CD4-positive, alpha-beta T cell treated with Interleukin-10 for 1 hour (primary cell): ENCODE measurements at regions not wholly inside any gene's neighbourhood (a gene's known extent, or its start where the extent isn't known, plus 50 kb on each side); places are given as distances from the start of the nearest gene placed in this dataset.
"Not testable (repeated sequence)": the region's sequence is repeated elsewhere in the genome, so short reads cannot be mapped to it uniquely, and the experiment has no call there.

Experiments
- DNase-seq: peaks from one replicate; pipeline ENCODE4 v3.0.0-alpha.2; 2020

DNA sequence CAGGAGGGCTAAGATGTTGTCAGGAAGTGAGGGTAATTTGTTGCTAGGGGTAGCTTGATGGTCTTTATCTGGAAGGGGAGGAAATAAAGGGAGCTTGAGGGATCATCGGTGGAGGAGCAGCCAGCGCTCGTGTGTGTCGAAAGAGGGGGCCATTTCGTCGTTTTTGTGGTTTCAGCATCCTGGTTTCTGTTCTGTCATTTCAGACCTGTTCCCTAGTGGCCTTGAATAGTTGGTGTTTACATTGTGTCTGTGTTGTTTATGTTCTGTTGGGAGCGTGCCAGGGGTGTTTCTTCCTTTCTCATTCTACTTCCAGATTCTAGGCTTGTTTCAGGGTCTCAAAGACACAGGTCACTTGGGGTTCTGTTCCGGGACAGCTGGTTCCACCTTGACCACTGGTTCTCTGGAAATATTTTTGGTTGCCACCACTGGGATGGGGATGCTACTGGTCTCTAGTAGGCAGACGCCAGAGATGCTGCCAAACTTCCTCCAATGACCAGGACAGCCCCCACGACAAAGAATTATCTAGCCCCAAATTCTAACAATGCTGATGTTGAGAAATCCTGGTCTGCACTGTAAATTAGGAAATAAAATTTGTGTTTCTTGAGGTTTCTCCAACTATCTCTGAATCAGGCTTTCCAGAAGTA, 113.9 kb upstream of the NAA20 start:
- DNase-seq = peak; percentile 41

DNA sequence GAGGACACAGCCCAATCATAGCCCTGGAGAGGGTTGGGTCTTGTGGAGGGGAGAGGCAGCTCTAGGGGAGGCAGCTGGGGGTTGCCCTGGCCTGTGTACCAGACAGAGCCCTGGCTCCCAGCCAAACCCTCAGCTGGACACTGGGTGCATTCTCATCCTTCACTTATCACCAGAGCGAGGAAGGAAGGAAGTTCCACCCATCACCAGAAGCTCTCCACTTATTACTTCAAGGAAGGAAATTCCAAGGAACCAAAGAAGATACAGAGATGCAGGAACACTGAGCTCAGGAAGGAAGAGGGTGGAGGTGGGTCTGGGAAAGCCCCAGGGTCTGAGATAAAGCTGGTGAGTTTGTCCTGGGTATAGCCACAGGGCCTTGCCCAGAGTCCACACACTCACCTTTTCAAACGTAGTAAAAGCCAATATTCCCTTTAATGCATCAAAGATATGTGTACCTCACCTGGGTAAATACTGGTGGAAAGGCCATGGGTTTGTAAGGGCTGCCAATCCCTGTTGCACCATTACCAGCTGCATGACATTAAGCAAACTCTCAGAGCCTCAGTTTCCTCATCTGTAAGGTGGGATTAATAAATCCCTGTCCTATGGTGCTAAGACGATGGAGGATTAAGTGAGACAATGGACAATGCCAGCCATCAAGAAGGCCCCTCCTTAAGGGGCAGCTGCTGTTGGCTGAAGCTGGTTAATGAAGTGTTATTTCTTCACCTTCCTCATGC, 109.7 kb upstream of the NAA20 start:
- DNase-seq = no peak

DNA sequence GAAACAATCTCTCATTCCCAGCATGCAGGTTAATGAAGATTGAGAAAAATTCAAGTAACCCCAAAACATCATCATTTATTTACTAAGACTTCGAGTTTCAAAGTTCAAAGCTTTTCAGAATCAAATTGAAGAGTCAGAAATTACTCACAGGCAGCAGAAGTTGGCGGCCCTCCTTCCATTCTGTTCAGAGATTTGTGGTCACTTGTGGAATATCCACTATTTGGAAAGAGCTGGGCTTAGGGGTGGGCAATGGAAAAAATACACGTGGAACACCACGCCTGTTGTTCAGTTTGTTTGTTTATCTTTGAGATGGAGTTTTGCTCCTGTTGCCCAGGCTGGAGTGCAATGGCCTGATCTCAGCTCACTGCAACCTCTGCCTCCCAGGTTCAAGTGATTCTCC, 108.6 kb upstream of the NAA20 start:
- DNase-seq = no peak

DNA sequence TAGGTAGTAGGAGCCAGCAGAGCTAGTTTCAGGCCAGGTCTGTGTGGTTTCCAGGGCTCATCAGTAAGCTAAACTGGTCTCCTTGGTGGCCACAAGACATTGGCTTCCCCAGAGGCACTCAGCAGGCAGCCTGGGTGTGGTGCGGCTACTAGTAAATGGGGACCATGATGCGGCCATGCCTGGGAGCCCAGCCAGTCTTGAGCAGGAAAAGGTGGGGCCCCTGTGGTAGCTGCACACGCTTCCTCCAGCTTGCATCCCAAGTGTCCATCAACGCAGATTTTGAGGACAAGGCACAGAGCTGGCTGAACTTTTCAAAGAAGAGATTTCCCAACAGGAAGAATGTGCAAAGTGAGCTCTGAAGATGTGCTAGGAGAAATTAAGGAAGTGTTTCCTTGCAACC, 107.4 kb upstream of the NAA20 start:
- DNase-seq = no peak

DNA sequence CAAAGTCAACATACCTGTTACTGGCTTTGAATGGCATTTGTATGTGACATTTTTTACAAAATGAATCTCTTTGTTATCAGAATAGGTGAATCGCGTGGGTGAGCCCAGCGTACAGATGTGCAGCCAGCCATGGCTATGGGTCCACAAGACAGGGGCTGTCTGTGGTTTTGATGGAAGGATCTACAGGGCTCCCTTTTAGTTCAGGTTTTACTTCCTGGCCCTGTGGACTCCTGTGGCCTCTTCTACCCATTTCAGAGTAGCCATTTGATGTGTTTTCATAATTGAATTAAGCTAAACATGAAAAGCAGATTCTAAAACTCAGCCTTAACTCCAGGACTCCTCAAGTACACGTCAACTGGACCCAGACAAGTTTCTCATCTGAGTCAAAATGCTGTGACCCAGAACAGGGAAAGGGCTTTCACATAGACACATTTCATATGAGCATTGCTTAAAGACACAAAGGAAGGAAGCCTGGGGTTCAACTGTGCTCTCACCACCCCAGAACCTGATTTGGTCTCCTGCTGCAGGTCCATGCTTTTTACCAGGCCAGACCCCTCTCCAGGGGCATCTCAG, 105.3 kb upstream of the NAA20 start:
- DNase-seq = no peak

DNA sequence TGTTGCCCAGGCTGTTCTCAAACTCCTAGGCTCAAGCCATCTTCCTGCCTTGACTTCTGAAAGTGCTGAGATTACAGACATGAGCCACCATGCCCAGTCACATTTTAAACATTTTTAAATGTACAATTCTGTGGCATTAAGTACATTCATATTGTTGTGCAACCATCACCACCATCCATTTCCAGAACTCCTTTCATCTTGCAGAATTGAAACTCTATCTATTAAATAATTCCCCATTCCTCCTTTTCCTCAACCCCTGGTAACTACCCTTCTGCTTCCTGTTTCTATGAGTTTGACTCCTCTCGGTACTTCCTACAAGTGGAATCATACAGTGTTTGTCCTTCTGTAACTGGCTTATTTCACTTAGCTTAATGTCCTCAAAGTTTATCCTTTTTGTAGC, 103.8 kb upstream of the NAA20 start:
- DNase-seq = no peak

DNA sequence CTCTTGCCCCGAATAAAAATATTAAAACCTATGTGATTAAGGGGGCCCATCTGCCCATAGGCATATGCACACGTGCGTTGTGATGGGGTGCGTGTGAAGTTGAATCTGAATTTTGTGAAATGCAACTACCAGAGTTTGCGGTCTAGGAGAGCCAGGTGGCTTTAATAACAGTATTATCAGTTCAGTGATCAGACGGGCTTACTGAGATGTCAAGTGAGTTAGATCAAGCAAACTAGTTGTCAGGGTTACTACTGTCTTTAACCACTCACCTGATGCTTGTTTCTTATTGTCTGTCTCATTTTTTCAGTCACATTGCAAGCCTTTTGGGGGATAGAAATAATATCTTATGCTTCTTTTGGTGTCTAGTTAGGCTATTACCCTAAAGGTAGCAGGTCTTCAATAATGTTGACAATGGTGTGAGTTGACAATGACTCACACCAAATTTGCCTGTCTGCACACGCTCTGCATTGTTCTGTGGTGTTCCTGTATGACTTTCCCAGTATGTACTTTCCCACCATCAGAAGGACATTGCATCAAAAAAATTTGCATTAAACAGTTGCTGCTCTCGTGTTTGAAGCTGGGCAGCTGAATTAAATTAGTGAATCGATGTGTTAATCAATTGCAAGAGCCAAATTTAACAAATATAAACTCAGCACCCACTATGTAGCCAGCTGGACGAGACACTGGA, 103.1 kb upstream of the NAA20 start:
- DNase-seq = no peak

DNA sequence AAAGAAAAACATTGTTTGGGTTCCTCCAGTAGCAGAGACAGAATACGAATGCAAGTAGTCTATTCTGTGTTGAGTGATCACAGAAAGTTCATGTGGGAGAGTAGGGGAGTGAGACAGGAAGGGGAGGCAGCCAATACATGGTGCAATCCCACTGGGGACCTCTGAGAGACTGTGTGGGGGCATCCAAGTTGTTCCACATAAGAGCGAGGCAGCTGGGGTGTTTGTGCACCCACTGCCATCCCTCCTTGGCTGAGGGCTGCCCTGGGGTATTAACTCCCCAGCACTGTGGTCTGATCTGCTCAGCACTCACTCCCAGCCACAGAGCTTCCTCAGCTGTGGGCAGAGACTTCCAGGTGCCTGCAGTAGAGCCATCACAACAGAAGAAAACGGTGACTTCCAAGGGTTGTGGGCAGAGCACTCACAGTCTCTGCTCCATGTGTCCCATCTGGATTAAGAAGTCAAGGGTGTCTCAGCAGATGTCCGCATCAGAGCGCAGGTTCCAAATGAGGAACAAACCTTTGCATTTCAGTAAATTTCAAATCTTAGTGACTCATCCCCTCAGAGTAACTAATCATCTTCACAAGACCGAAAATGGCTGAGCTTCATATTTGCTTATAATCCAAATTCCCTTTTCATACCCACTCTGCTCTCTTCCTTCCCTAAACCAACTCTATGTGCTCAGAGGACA, 101.9 kb upstream of the NAA20 start:
- DNase-seq = peak; percentile 13

DNA sequence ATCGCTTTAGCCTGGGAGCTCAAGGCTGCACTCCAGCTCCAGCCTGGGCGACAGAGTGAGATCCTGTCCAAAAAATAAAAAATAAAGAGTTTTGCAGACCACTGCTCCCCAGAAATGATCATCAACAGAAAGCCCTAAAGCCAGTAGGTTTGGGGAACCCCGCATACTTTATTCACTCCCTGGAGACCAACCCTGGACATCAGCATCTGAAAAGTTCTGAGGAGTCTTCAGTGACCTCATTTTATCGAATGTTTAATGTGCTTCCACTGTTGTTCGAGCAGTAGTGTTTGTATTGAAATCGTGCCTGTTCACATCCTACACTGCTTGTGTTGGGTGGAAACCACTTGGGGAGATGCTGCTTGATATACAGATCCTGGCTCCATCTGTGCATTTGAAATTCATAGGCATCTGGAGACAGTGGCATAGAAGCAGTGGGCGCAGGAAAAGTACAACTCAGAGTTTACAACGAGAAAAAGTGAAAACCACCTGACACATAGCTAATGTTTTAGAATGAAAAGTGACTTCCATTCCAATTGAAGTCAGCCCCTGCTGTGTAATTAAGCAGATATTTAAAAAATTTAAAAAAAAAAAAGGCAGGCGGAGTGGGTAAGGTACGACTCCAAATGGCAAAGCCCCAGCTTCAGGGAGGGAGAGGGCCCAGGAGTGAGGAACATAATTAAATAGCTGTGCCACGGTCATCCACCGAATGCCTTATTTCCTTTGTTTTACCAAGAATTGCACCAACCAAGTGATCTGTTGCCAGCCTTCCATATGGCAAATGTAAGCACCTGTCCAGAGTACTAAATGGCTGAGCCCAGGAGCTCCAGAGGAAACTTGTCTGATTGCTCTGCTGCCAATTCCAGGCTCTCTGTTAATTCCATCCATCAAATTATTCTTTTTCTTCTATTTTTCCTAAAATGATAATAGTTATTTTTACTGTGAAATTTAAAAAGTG, 100.4 kb upstream of the NAA20 start:
- DNase-seq = no peak

DNA sequence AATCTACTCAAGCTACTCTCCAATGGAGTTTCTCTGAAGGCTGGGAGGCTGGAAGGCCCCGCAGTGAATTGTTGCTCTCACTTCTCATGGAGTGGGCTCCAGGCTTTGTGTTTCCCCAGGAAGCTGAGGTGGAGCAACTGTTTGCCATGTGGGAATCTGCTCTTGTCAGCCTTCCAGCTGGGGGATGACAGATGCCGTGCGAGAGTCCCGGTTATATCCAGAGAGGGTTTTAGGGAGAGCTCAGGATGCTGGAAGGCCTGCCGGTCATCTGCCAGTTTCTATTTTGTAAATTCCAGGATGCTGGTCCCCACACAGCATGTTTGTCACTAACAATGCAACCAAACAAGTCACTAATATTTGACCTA, 98.2 kb upstream of the NAA20 start:
- DNase-seq = no peak

DNA sequence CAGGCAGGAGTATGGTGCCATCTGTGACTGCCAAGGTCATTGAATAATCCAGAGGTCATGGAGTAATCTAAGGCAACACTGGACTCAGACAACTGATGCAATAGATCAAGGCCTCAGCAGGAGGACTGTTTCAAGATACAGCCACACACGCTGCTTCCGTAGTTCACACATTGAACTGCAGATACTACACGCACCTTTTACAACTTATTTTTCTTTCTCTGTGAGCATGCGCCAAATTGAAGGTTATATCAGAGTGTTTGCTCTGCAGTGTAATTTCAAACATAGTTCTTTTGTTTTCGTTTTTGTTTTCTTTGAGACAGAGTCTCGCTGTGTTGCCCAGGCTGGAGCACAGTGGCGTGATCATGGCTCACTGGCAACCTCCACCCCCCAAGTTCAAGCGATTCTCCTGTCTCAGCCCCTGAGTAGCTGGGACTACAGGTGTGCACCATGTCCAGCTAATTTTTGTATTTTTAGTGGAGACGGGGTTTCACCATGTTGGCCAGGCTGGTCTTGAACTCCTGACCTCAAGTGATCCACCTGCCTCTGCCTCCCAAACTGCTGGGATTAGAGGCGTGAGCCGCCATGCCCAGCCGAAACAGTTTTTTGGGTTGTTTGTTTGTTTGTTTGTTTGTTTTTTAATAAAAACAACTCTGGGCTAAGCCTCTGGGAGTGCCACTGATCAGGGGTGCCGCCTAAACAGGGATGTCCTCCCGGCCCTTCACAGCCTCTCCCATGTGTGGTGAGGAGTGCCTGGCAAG, 96.6 kb upstream of the NAA20 start:
- no peak for DNase-seq

DNA sequence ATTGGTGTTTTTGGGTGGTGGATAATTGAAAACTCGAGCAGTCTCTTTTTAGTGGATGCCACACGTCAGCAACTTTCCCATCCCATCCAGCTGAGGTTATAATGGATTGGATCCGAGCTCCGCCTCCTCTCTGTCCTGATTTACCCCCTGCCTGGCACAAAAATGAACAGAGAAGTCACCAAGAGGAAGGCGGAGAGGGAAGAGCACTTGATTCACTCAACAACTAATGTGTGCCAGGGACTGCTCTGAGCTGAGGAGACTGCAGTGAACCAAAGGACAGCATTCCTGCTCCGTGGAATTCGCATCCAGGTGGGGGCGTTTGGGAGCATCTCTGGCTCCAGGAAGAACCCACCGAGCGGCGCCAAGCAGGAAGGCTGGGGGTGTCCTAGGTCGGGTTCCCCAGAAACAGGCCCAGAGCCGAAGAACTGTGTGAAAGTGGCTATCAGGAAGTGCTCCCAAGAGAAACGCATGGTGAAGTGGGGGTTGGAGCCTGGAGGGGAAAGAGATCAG, 95.8 kb upstream of the NAA20 start:
- DNase-seq = no peak

DNA sequence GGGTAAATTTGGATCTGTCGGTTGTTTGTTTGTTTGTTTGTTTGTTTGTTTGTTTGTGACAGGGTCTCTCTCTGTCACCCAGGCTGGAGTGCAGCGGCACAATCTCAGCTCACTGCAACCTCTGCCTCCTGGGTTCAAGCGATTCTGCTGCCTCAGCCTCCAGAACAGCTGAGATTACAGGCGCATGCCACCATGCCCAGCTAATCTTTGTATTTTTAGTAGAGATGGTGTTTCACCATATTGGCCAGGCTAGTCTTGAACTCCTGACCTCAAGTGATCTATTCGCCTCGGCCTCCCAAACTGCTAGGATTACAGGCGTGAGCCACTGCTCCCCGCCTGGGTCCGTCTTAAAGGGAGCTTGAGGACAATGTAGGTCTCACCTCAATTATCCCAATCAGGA, 95.3 kb upstream of the NAA20 start:
- not testable (repeated sequence) for DNase-seq

DNA sequence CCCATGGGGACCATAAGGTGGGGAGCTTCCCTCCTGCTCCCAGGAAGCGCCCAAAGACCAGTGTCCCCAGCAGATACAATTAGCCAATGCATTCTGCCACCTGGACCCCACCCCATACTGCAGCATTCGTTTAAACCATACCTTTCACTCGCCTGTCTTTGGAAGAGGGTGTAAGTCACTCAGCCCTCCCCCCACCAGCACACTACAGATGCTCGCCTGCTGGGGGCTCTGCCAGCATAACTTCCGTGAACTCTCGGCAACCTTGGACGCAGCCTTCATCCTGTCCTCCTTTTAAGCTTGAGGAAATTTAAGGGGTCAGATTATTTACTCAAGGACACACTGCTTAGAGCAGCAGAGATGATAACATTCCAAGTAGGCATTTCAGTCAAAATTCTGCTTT, 94.4 kb upstream of the NAA20 start:
- no peak for DNase-seq

DNA sequence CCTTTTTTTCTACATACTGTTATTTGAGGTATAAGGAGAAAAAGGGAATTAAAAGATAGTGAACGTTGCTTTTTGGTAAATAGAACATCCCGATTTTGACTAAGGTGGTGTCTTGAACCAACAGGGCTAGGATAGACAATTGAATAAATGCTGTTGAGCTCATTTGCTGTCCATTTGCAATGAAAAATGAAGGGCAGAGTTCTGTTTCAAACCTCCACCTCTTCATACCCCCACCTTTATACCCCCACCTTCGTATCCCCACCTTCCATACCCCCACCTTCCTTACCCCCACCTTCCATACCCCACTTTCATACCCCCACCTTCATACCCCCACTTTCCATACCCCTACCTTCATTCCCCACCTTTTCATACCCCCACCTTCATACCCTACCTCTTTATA, 93.4 kb upstream of the NAA20 start:
- DNase-seq = no peak

DNA sequence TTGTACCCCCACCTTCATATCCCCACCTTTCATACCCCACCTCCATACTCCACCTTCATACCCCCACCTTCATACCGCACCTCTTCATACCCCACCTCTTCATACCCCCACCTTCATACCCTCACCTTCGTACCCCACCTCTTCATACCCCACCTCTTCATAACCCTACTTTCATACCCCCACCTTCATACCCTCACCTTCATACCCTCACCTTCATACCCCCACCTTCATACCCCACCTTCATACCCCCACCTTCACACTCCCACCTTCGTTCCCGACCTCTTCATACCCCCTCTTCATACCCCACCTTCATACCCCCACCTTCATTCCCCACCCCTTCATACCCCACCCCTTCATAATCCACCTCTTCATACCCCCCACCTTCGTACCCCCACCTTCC, 92.9 kb upstream of the NAA20 start:
- DNase-seq = no peak

DNA sequence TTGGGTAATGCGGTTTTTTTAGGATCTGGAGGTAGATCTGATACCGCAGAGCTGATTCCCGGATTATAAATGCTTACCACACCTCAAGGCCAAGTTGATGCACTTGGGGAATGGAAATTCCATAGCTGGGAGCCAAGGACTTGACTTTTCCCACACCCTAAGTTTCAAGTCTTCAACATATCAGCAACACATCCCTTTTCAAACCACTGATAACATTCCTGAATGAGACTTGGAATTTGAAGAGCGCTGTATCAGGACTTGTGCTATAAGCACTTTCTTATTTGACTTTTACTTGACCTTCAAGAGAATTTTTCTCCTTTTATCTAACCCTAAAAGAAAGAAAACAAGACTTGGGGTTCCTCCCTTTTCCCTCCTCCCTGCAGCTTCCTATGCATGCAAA, 90.6 kb upstream of the NAA20 start:
- DNase-seq = no peak

DNA sequence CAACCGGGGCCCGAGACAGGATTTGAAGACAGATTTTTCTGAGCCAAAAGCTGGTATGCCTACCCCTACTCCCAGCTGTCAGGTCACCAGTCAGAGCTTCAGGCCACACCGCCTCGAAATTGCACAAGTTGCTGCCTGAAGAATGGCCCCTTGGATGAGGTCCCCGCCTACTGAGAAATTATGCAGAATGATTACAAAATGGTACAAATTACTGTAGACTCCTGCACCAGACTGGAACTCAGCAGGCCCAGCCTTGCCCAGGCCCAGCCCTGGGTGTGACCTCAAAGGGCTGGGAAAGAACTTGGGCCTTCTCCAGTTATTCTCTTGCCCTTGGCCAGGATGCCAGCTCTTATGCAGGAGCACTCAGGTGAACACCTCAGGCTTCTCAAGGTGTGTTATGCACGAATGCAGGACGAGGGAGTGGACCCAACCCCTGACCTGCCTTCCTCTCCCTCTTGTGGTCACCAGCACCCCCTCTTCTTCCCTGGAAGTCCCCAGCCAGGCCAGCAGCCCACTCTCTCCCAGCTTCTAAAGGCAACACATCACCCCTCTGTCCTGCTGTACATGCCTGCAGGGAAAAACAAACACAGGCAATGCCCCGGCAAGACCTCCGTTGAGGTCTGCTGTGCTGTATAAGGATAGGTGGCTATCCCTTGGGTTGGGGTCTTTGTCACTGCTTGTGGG, 88.7 kb upstream of the NAA20 start:
- no peak for DNase-seq

DNA sequence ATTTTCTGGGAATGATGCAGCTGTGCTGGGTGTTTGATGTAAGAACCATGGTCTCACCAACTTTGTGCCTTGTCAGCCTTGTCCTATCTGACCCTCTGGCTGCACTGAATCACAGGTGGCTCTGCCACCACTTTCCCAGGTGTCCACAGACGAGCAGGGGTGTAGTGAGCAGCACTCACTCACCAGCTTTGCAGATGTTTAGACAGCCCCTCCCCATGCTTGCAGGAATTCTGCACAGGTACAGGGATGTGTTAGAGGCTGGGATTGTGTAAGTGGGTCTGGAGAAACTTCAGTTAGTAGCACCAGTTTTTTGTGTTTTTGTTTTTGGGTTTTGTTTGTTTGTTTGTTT, 88.2 kb upstream of the NAA20 start:
- DNase-seq = no peak

DNA sequence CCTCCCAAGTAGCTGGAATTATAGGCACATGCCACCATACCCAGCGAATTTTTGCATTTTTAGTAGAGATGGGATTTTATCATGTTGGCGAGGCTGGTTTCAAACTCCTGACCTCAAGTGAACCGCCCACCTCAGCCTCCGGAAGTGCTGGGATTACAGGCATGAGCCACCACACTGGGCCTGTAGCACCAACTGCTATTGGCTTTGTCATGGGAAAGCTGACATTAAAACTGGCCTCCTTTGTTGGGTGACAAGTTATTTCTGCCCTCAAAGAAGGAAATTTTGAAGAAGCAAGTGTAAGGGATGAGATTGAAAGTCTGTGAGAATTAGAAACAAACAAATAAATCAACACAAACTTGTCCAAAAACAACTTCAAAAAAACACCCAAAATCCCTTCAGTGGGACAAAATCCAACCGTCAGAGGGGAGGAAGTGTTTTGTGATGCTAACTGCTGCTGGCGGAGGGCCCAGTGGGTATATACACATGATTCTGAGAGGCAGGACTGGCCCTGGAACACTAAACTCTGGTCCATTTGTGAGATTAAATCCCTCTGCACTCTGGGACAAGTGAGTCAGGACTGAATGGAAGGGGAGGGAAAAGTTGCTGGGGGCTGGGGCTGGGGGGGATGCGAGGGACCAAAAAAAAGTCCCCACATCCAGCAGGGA, 87.5 kb upstream of the NAA20 start:
- no peak for DNase-seq
